HG02938 (cell line): ENCODE measurements at regions not wholly inside any gene's neighbourhood (a gene's known extent, or its start where the extent isn't known, plus 50 kb on each side); places are given as distances from the start of the nearest gene placed in this dataset.

ENCODE experiments used
- ATAC-seq: cut with Tn5 transposase; IDR thresholded peaks from one replicate; pipeline ENCODE4 v1.9.1; 2021; ENCODE audit warnings: mild to moderate bottlenecking, moderate library complexity; ENCODE audit not compliant: unreplicated experiment

- no peak for ATAC-seq
These were observed 271.2 kb downstream of the CBLN1 start for GRCh38 chr16:49010396-49010795.

- no peak for ATAC-seq
These were observed 272.4 kb downstream of the CBLN1 start for GRCh38 chr16:49009204-49009603.

GRCh38 chr16:49003992-49004391 is 277.6 kb downstream of the CBLN1 start:
- ATAC-seq, result no peak

- ATAC-seq, result no peak
These were observed 278.6 kb downstream of the CBLN1 start for GRCh38 chr16:49003022-49003421.

GRCh38 chr16:49000594-49000993 is 281.0 kb downstream of the CBLN1 start:
- ATAC-seq, result no peak

GRCh38 chr16:48999508-48999907 is 282.1 kb downstream of the CBLN1 start:
- ATAC-seq, result no peak

GRCh38 chr16:48999044-48999443 is 282.6 kb downstream of the CBLN1 start:
- no peak for ATAC-seq

- no peak for ATAC-seq
These were observed 283.7 kb downstream of the CBLN1 start for GRCh38 chr16:48997946-48998345.

GRCh38 chr16:48997081-48997615 is 284.5 kb downstream of the CBLN1 start:
- no peak for ATAC-seq

GRCh38 chr16:48978501-48978900 is 303.1 kb downstream of the CBLN1 start:
- no peak for ATAC-seq

- ATAC-seq, result no peak
These were observed 309.4 kb downstream of the CBLN1 start for GRCh38 chr16:48972236-48972635.

- ATAC-seq, result no peak
These were observed 310.0 kb downstream of the CBLN1 start for GRCh38 chr16:48971571-48972077.

GRCh38 chr16:48970216-48970615 is 311.4 kb downstream of the CBLN1 start:
- no peak for ATAC-seq

- ATAC-seq, result no peak
These were observed 312.0 kb downstream of the CBLN1 start for GRCh38 chr16:48969611-48970010.

GRCh38 chr16:48965386-48965785 is 316.3 kb downstream of the CBLN1 start:
- no peak for ATAC-seq

- no peak for ATAC-seq
These were observed 317.6 kb downstream of the CBLN1 start for GRCh38 chr16:48963901-48964615.

- no peak for ATAC-seq
These were observed 318.3 kb downstream of the CBLN1 start for GRCh38 chr16:48963306-48963705.

- no peak for ATAC-seq
These were observed 320.1 kb downstream of the CBLN1 start for GRCh38 chr16:48961546-48961945.

- ATAC-seq, result no peak
These were observed 320.8 kb downstream of the CBLN1 start for GRCh38 chr16:48960830-48961229.

GRCh38 chr16:48959747-48960146 is 321.9 kb downstream of the CBLN1 start:
- ATAC-seq, result no peak

- no peak for ATAC-seq
These were observed 322.4 kb downstream of the CBLN1 start for GRCh38 chr16:48959204-48959603.

- no peak for ATAC-seq
These were observed 323.0 kb downstream of the CBLN1 start for GRCh38 chr16:48958681-48959080.

GRCh38 chr16:48956620-48957019 is 325.0 kb downstream of the CBLN1 start:
- ATAC-seq, result no peak
